Superior temporal gyrus (tissue), 1 donor: ENCODE measurements at regions not wholly inside any gene's neighbourhood (a gene's known extent, or its start where the extent isn't known, plus 50 kb on each side); places are given as distances from the start of the nearest gene placed in this dataset.

Source experiments
- DNase-seq: peaks from one replicate; pipeline ENCODE4 v3.0.0-alpha.2; 2016; ENCODE audit errors: extremely low spot score

GRCh38 chr13:26456650-26457049 lies 100.8 kb upstream of the WASF3 start:
- no peak for DNase-seq

GRCh38 chr13:26457212-26457611 lies 100.3 kb upstream of the WASF3 start:
- DNase-seq: no peak

- no peak for DNase-seq
Measured at GRCh38 chr13:26458196-26458749, 99.2 kb upstream of the WASF3 start.

GRCh38 chr13:26459276-26460131 lies 98.0 kb upstream of the WASF3 start:
- DNase-seq: no peak

GRCh38 chr13:26460648-26461047 lies 96.8 kb upstream of the WASF3 start:
- no peak for DNase-seq

- DNase-seq: no peak
Measured at GRCh38 chr13:26463296-26463695, 94.2 kb upstream of the WASF3 start.

GRCh38 chr13:26463848-26464247 lies 93.6 kb upstream of the WASF3 start:
- DNase-seq: no peak

- DNase-seq: no peak
Measured at GRCh38 chr13:26465514-26465913, 92.0 kb upstream of the WASF3 start.

- no peak for DNase-seq
Measured at GRCh38 chr13:26465954-26466353, 91.5 kb upstream of the WASF3 start.

GRCh38 chr13:26468265-26468801 lies 89.2 kb upstream of the WASF3 start:
- no peak for DNase-seq

- no peak for DNase-seq
Measured at GRCh38 chr13:26469602-26470001, 87.9 kb upstream of the WASF3 start.

- DNase-seq: no peak
Measured at GRCh38 chr13:26471807-26472206, 85.7 kb upstream of the WASF3 start.

- DNase-seq: no peak
Measured at GRCh38 chr13:26473571-26474230, 83.8 kb upstream of the WASF3 start.

GRCh38 chr13:26474286-26474685 lies 83.2 kb upstream of the WASF3 start:
- no peak for DNase-seq

- no peak for DNase-seq
Measured at GRCh38 chr13:26475176-26476110, 82.0 kb upstream of the WASF3 start.

GRCh38 chr13:26476111-26476781 lies 81.2 kb upstream of the WASF3 start:
- no peak for DNase-seq

- DNase-seq: no peak
Measured at GRCh38 chr13:26476782-26477142, 80.7 kb upstream of the WASF3 start.

GRCh38 chr13:26477681-26478080 lies 79.8 kb upstream of the WASF3 start:
- no peak for DNase-seq

GRCh38 chr13:26480246-26480855 lies 77.1 kb upstream of the WASF3 start:
- DNase-seq: no peak

- DNase-seq: peak; percentile 87
Measured at GRCh38 chr13:26482451-26483197, 74.9 kb upstream of the WASF3 start.
